Chondrocyte (in vitro differentiated cells): ENCODE measurements at regions not wholly inside any gene's neighbourhood (a gene's known extent, or its start where the extent isn't known, plus 50 kb on each side); places are given as distances from the start of the nearest gene placed in this dataset.
A peak's percentile ranks its signal among the peaks of the same experiment; 100 is the strongest.

ENCODE experiments used
- DNase-seq: peaks from one replicate; pipeline ENCODE4 v3.0.0; 2021; ENCODE audit warnings: mixed read lengths, low spot score
- H3K27ac Mint-ChIP-seq: one replicate; pipeline ENCODE4 v1.8.0; 2021; ENCODE audit warnings: mild to moderate bottlenecking, moderate library complexity, mixed read lengths; ENCODE audit not compliant: unreplicated experiment
- H3K27me3 Mint-ChIP-seq: 2 replicates; pipeline ENCODE4 v1.8.0; 2021; ENCODE audit warnings: low read depth, mixed read lengths
- H3K36me3 Mint-ChIP-seq: 2 replicates; pipeline ENCODE4 v1.8.0; 2021; ENCODE audit warnings: low read depth, mixed read lengths
- H3K4me1 Mint-ChIP-seq: 2 replicates; pipeline ENCODE4 v1.8.0; 2021; ENCODE audit warnings: low read depth, mild to moderate bottlenecking, mixed read lengths
- H3K4me3 Mint-ChIP-seq: one replicate; pipeline ENCODE4 v1.8.0; 2021; ENCODE audit warnings: mild to moderate bottlenecking, moderate library complexity, mixed read lengths; ENCODE audit not compliant: unreplicated experiment
- H3K9me3 Mint-ChIP-seq: 2 replicates; pipeline ENCODE4 v1.8.0; 2021; ENCODE audit warnings: low read depth, mixed read lengths
- TF ChIP-seq, protein P1 (sequence below): fragments of 200-600 bp; sonication (generic); IDR thresholded peaks from 2 replicates; pipeline ENCODE4 v1.5.0; 2021; ENCODE audit warnings: antibody characterized with exemption, mild to moderate bottlenecking, moderate library complexity

DNA sequence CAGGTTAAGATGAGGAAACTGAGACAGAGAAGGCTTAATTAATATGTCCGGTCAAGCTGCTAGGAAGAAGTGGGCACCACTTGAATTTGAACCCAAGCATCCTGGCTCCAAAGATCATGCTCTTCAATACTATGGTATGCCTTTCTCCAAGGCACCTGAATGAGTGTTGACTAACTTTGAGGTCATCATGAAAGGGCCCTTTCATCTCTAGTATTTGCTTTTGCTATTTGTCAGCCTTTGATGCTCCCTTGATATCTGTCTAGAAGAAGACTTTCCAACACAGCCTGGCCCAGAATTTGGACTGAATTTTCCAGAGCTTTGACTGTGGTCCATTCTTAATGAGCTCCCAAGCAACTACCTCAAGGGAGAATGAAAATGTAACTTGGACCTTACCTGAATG is 179.1 kb upstream of the DKK2 start:
- Mint-ChIP-seq H3K27ac (no peak overlapping the region), H3K4me1 (peaks cover 44% of the 10 kb centered on the region), H3K36me3 (peaks cover 4% of the 10 kb centered on the region), H3K4me3 (no peak overlapping the region), H3K27me3 (no peaks in the 10 kb centered on the region), H3K9me3 (peaks cover 3% of the 10 kb centered on the region)
- TF ChIP-seq, protein P1, sequence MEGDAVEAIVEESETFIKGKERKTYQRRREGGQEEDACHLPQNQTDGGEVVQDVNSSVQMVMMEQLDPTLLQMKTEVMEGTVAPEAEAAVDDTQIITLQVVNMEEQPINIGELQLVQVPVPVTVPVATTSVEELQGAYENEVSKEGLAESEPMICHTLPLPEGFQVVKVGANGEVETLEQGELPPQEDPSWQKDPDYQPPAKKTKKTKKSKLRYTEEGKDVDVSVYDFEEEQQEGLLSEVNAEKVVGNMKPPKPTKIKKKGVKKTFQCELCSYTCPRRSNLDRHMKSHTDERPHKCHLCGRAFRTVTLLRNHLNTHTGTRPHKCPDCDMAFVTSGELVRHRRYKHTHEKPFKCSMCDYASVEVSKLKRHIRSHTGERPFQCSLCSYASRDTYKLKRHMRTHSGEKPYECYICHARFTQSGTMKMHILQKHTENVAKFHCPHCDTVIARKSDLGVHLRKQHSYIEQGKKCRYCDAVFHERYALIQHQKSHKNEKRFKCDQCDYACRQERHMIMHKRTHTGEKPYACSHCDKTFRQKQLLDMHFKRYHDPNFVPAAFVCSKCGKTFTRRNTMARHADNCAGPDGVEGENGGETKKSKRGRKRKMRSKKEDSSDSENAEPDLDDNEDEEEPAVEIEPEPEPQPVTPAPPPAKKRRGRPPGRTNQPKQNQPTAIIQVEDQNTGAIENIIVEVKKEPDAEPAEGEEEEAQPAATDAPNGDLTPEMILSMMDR: no peak
- no peak for DNase-seq

DNA sequence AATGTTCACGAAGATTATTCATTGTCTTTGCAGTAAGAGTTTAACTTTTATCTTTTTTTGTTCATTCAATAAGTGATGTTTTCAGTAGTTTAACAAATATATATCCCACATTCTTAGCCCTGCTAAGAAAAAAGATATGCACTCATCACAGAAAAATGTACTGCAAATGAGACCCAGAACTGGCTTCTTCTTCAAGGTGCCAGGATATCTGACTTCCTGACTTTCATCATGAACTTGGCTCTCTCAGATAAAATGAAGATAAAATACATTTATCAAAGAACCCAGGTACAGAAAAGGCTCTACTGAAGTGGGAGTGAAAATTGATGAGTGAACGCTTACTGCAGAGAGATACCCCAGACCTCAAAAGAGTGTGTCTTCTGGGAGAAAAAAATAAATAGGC is 177.8 kb upstream of the DKK2 start:
- Mint-ChIP-seq H3K36me3 (peaks cover 2% of the 10 kb centered on the region), H3K27me3 (no peaks in the 10 kb centered on the region), H3K4me3 (no peak overlapping the region), H3K27ac (no peak overlapping the region), H3K4me1 (peaks cover 33% of the 10 kb centered on the region), H3K9me3 (peaks cover 3% of the 10 kb centered on the region)
- TF ChIP-seq, protein P1: no peak
- DNase-seq: no peak

DNA sequence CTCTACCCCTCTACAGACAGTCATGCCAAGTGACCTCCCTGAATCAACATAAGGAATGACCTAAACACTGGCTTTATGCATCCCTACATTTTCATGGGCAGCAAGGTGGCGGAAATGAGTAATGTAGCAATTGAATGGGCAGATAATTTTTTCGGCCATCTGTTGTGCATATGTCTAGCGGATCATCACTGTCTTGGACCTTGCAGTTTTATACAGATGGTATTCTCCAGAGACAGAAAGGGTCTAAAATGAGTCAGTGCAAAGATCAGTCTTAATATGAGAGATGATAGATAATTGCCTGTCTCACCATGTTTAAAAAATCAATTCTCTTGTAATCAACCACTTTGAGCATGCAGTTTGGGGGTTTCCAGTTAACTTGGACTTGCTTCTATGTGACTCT is 177.3 kb upstream of the DKK2 start:
- no peak overlapping the region for H3K4me3 Mint-ChIP-seq
- H3K4me1 Mint-ChIP-seq: peaks cover 30% of the 10 kb centered on the region
- no peak for DNase-seq
- no peaks in the 10 kb centered on the region for H3K27me3 Mint-ChIP-seq
- peaks cover 2% of the 10 kb centered on the region for H3K36me3 Mint-ChIP-seq
- H3K27ac Mint-ChIP-seq: no peak overlapping the region
- TF ChIP-seq, protein P1: no peak
- H3K9me3 Mint-ChIP-seq: peaks cover 3% of the 10 kb centered on the region

DNA sequence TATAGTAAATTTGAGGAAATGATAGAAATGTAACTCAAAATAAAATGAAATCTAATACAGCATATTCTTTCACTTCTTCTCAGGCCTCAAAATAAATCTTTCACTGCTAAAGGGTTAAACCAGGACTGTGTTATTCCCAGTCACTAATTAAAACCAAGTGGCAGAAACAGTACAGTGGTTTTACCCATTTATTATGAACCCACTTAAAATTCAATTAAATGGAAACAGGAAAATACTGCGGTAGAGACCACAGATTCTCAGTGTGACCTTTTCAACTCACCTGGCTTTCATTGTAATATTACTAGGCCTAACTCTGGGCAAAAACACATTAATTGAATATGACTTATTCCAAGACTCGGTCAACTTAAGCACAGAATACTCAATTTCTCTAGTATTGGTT is 176.5 kb upstream of the DKK2 start:
- Mint-ChIP-seq H3K9me3 (peaks cover 3% of the 10 kb centered on the region), H3K27ac (no peak overlapping the region), H3K4me1 (peaks cover 30% of the 10 kb centered on the region), H3K36me3 (peaks cover 2% of the 10 kb centered on the region), H3K4me3 (no peak overlapping the region), H3K27me3 (no peaks in the 10 kb centered on the region)
- TF ChIP-seq, protein P1: no peak
- no peak for DNase-seq

DNA sequence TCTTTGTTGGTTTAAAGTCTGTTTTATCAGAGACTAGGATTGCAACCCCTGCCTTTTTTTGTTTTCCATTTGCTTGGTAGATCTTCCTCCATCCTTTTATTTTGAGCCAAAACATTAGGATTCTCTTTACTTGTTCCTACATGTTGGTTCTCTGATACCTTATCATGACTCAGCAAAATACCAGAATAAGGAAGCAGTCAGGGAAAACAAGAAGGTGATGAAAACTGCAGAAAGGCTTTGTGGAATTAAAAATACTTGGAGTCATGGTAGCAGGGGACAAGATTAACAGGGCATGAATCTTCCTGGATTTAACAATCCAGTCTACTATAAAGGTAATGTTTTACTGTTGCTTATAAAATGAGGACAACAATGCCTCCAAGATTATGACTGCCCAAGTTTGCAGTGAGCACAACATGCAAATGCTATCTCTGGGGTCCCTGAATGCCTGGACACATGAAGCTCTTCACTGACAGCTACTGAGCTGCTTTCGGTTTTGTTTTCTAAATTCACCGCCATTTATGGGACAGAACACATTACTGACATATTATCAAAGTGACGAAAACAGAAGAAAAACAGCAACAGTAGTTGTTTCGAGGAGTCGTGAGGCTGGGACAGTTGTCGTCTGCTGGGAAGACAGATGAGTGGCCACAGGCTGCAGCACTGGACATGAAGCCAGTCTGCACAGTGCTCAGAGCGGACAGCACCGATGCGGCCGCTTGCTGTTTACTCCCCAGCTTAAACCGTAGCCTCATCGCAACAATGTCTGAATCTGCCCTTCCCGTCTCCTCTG is 174.5 kb upstream of the DKK2 start:
- peaks cover 3% of the 10 kb centered on the region for H3K9me3 Mint-ChIP-seq
- no peak for DNase-seq
- TF ChIP-seq, protein P1: no peak
- H3K36me3 Mint-ChIP-seq: peaks cover 2% of the 10 kb centered on the region
- H3K4me1 Mint-ChIP-seq: peaks cover 30% of the 10 kb centered on the region
- peak overlapping the region; percentile 51 for H3K27ac Mint-ChIP-seq
- no peak overlapping the region for H3K4me3 Mint-ChIP-seq
- H3K27me3 Mint-ChIP-seq: no peaks in the 10 kb centered on the region
